AG04450 (cell line): ENCODE measurements at regions not wholly inside any gene's neighbourhood (a gene's known extent, or its start where the extent isn't known, plus 50 kb on each side); places are given as distances from the start of the nearest gene placed in this dataset.

Source experiments
- CTCF ChIA-PET: fragments of 300-600, 350-600 bp; formaldehyde crosslinking; extraction: SDS; loops from one replicate; lab custom pipeline; 2022; ENCODE audit warnings: antibody characterized with exemption, inconsistent platforms; lab: Charles Lee
- POLR2A ChIA-PET: fragments of 350-600 bp; formaldehyde crosslinking; extraction: SDS; loops from one replicate; lab custom pipeline; 2021; ENCODE audit warnings: antibody characterized with exemption, inconsistent platforms; lab: Yijun Ruan, JAX
- DNase-seq: peaks from one replicate; pipeline ENCODE4 v3.0.0-alpha.2; 2011; ENCODE audit warnings: low read depth, low spot score
- H3K27ac ChIP-seq: one replicate; pipeline ENCODE4 v1.5.1; 2012; ENCODE audit warnings: low read depth, low read length, control low read depth
- H3K27me3 ChIP-seq: one replicate; pipeline ENCODE4 v1.6.0; 2012; ENCODE audit warnings: low read length; ENCODE audit not compliant: control insufficient read depth, insufficient read depth
- H3K4me3 ChIP-seq: 2 replicates; pipeline ENCODE4 v1.5.1; 2011; ENCODE audit warnings: mild to moderate bottlenecking, low read depth, low read length, control low read depth
- H3K9me3 ChIP-seq: 2 replicates; pipeline ENCODE4 v1.5.1; 2012; ENCODE audit warnings: low read length; ENCODE audit not compliant: control insufficient read depth, insufficient read depth
- CTCF ChIP-seq: IDR thresholded peaks from 2 replicates; pipeline ENCODE4 v1.5.1; 2011; ENCODE audit warnings: low read depth, low read length, control low read depth, inconsistent platforms

- Histone ChIP-seq H3K27me3 (no peaks in the 10 kb centered on the region), H3K27ac (no peak overlapping the region), H3K4me3 (no peak overlapping the region), H3K9me3 (no peaks in the 10 kb centered on the region)
- ChIA-PET POLR2A (no interaction called here), CTCF (no interaction called here)
- no peak for TF ChIP-seq CTCF
- no peak for DNase-seq
Observed at GRCh38 chr5:167642181-167642580, 649.3 kb upstream of the WWC1 start.

- CTCF ChIA-PET, result no interaction called here
- no peaks in the 10 kb centered on the region for H3K27me3 ChIP-seq
- TF ChIP-seq CTCF, result no peak
- peak; percentile 21 for DNase-seq
- peak overlapping the region; percentile 48 for H3K27ac ChIP-seq
- H3K4me3 ChIP-seq, result no peak overlapping the region
- no peaks in the 10 kb centered on the region for H3K9me3 ChIP-seq
- POLR2A ChIA-PET, result no interaction called here
Observed at GRCh38 chr5:167642779-167643517, 648.5 kb upstream of the WWC1 start.

GRCh38 chr5:167643631-167644280 is 647.7 kb upstream of the WWC1 start:
- Histone ChIP-seq H3K4me3 (no peak overlapping the region), H3K27me3 (no peaks in the 10 kb centered on the region), H3K9me3 (no peaks in the 10 kb centered on the region), H3K27ac (no peak overlapping the region)
- ChIA-PET POLR2A (no interaction called here), CTCF (no interaction called here)
- no peak for TF ChIP-seq CTCF
- DNase-seq, result no peak

- Histone ChIP-seq H3K4me3 (no peak overlapping the region), H3K27me3 (no peaks in the 10 kb centered on the region), H3K9me3 (no peaks in the 10 kb centered on the region), H3K27ac (no peak overlapping the region)
- TF ChIP-seq CTCF, result no peak
- POLR2A ChIA-PET, result no interaction called here
- no peak for DNase-seq
- CTCF ChIA-PET, result no interaction called here
Observed at GRCh38 chr5:167644619-167645018, 646.8 kb upstream of the WWC1 start.

GRCh38 chr5:167649471-167649870 is 642.0 kb upstream of the WWC1 start:
- no peak overlapping the region for H3K4me3 ChIP-seq
- no peak for TF ChIP-seq CTCF
- ChIA-PET CTCF (interaction anchor here (0.5 kb wide), 1 partner anchor 570 kb away, joined by 3 read pairs; no protein-coding TSS in a partner anchor), POLR2A (no interaction called here)
- no peak overlapping the region for H3K27ac ChIP-seq
- no peaks in the 10 kb centered on the region for H3K27me3 ChIP-seq
- no peak for DNase-seq
- no peaks in the 10 kb centered on the region for H3K9me3 ChIP-seq
